Left renal cortex interstitium (tissue), 4 donors: ENCODE measurements at regions not wholly inside any gene's neighbourhood (a gene's known extent, or its start where the extent isn't known, plus 50 kb on each side); places are given as distances from the start of the nearest gene placed in this dataset.
"Not testable (repeated sequence)": the region's sequence is repeated elsewhere in the genome, so short reads cannot be mapped to it uniquely, and the experiment has no call there.

Experiments
- DNase-seq, 4 donors: peaks; one replicate each; pipeline ENCODE4 v3.0.0-alpha.2; 2013; ENCODE audit warnings: low read depth in 4 of 4, low spot score in 2 of 4, missing footprints in 1 of 4

DNA sequence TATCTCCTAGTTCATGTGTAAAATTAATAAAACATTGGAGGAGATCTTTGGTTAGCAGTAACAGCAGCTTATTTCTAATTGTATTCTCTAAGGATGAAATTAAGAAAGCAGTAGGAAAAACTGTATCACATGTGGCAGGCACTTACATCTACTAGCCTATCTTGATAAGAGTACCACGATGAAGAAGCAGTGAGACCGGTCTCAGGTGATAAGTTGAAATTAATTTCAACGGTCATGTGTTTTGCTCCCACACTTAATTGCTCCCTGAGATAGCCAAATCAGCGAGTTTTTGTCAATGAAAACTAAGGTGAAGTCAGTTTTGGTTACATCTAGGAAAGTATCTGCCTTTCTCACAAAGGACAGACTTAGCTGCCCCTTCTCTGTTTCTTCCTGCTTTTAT is 115.8 kb upstream of the WIPF3 start:
- not testable (repeated sequence) for DNase-seq

DNA sequence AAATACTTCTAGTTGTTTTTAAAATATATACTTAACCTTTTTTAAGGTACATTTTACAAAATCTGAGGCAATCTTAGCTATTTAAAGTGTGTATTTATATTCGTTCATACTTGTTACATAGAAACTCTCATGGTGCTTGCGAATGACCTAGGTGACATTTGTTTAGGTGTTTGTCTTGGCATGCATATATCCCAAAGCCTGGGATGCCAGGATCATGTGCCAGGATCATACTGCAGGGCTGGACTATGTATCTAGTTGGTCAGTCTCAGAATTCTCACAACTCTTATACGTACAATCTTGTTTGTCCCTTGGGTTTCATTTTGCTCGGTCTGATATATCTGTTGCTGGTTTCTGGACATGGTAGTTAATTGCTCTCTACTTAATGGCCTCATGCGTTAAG is 109.9 kb upstream of the WIPF3 start:
- DNase-seq, result not testable (repeated sequence)

DNA sequence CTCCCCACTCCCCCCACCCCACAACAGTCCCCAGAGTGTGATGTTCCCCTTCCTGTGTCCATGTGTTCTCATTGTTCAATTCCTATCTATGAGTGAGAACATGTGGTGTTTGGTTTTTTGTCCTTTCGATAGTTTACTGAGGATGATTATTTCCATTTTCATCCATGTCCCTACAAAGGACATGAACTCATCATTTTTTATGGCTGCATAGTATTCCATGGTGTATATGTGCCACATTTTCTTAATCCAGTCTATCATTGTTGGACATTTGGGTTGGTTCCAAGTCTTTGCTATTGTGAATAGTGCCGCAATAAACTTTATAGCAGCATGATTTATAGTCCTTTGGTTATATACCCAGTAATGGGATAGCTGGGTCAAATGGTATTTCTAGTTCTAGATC is 106.6 kb upstream of the WIPF3 start:
- not testable (repeated sequence) for DNase-seq

DNA sequence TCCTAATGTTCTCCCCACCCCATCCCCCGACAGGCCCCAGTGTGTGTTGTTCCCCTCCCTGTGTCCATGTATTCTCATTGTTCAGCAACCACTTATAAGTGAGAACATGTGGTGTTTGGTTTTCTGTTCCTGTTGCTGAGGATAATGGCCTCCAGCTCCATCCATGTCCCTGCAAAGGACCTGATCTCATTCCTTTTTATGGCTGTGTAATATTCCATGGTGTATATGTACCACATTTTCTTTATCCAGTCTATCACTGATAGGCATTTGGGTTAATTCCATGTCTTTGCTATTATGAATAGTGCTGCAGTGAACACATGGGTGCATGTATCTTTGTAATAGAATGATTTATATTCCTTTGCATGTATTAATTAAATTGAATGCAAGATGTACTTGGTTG is 104.8 kb upstream of the WIPF3 start:
- not testable (repeated sequence) for DNase-seq

DNA sequence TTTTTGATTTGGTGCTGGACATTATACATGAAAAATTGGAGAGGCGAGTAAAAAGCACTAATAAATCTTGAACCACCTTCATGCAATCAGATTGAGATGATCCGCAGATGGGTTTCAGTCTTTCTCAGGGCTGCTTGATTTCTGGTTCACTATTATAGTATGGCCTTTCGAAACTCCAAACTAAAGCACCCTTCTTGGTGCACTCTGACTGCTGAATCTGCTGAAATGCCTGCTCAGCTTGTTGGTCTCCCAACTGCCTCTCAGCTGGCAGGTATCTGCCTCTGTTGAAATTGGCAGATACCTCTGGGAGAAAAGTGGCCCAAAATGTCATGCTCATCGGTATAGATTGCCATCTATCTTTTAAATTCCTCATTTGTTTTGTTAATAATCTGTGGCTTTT is 102.5 kb upstream of the WIPF3 start:
- DNase-seq, result not testable (repeated sequence)

DNA sequence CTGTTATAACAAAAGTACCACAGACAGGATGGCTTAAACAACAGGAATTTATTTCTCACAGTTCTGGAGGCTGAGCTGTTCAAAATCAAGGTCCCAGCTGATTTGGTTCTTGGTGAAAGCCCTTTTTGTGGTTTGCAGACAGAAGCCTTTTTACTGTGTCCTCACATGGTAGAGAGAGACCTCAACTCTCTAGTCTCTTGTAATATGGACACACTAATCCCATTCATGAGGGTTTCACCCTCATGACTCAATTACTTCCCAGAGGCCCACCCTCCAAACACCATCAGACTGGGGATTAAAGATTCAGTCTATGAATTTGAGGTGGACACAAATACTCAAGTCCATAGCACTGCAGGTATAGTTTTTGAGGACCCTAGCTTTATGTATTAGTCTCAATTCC is 97.3 kb upstream of the WIPF3 start:
- not testable (repeated sequence) for DNase-seq

DNA sequence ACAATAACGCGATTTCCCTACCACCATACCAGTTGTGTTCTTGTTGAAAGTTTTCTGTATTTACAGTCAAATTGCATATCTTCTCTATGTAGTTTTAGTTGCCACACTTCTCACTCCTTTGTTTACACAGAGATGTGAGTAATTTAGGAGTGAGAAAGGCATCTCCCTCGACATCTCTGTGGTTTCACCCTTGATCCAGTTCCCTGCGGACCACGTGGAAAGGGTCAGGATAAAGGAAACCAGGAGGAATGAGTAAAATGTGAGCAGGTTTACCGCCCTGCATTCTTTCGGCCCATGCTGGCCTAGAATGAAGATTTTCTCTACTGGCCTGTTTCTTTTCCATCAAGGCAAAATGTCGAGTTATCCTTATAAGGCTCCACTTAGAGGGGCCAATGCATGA is 83.2 kb upstream of the WIPF3 start:
- DNase-seq, result not testable (repeated sequence)

DNA sequence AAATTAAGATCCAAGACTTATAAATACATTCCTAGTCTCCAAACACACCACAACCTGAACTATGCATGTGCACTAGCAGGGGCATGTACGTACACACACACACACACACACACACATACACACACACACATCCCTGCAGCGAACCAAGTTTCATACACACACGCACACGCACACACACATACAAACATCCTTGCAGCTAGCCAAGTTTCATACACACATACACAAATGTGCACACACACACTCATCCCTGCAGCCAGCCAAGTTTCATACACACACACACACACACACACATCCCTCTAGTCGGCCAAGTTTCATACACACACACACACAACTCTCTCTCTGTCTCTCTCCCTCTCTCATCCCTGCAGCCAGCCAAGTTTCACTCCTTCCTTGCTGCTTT is 82.7 kb upstream of the WIPF3 start:
- no peak for DNase-seq

DNA sequence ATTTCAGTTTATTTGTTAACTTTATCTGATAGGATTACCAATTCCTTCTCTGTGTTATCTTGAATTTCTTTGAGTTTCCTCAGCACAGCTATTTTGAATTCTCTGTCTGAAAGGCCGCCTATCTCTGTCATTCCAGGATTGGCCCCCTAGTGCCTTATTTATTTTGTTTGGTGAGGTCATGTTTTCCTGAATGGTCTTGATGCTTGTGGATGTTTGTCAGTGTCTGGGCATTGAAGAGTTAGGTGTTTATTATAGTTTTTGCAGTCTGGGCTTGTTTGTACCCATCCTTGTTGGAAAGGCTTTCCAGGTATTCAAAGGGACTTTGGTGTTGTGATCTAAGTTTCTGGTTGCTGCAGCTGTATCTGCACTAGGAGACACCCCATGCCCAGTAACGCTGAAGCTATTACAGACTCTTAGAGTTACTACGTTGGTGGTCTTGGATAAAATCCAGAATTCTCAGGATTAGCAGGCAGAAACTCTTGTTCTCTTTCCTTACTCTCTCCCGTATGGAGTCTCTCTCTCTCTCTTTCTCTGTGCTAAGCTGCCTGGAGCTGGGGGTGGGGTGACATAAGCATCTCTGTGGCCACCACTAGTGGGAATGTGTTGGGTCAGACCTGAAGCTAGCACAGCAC is 76.7 kb upstream of the WIPF3 start:
- DNase-seq, result not testable (repeated sequence)

DNA sequence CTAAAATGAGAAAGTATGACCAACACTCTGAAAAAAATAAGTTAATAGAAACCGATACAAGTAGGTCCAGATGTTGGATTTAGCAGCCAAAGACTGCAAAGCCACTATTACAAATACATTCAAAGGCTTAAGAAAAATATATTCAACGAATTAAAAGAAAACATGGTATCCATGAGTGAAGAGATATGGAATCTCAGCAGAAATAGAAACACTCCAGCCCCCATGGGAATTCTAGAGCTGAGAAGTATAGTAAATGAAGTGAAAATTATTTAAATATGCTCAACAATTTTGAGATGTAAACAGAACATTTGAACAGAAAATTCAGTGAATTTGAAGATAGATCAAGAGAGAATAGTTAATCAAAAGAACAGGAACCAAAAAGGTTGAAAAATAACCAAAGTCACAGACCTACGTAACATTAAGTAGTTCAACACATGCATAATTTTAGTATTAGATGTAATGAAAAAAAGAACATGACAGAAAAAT is 72.0 kb upstream of the WIPF3 start:
- no peak for DNase-seq

DNA sequence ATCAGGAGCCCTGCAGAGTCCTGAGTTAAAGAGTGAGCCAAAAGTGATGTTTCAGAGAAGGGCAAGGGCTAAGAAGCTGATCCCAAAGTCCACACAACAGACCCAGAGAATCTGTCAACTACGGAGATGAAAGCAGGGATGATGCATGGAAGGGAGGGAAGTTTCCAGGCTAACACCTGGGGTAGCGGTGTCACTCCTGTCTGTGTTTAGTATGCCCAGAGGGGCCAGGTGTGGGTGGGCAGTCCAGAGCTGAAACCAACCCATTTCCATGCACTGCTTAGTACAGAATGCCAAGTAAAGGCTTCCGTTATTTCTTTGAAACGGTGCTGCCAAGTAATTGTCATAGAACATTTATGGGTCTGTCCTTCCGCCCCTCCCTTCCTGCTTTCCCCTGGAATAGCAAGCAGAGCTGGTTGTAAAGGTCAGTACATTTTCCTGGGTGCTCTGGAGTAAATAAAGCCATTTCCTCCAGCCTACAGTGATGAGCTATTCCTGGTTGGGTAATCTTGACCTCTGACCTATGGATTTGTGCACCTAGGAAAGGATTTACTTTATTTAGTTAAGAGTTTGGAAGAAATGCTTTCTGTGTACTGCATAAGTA is 58.6 kb upstream of the WIPF3 start:
- not testable (repeated sequence) for DNase-seq

DNA sequence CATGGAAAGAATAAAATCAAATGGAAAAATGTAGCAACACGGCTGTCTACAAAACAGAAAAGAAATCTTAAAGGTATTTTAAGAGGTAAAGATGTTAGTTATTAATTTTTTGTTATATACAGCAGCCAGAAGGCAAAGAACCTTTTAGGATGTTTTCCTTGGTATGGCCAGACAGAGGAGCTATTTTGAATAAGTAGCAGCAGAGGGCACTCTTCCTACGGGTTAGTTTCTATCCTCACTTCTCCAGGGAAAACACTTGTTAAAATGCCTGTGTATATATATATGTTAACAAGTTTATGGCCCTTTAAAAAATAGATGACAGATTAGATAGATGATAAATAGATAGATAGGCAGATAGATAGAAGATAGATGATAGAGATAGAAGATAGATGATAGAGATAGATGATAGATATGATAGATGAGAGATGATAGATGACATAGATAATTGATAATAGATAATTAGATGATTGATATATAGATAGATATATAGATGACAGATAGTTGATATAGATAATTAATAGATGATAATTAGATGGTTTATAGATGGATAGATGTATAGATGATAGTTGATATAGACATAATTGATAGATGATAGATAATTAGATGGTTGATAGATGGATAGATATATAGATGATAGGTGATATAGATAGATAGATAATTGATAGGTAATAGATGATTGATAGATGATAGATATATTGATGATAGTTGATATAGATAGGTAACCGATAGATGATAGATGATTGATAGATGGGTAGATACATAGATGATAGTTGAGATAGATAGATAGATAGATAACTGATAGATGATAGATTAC is 57.8 kb upstream of the WIPF3 start:
- DNase-seq, result peak in 1 of 4 donors; percentile 25

DNA sequence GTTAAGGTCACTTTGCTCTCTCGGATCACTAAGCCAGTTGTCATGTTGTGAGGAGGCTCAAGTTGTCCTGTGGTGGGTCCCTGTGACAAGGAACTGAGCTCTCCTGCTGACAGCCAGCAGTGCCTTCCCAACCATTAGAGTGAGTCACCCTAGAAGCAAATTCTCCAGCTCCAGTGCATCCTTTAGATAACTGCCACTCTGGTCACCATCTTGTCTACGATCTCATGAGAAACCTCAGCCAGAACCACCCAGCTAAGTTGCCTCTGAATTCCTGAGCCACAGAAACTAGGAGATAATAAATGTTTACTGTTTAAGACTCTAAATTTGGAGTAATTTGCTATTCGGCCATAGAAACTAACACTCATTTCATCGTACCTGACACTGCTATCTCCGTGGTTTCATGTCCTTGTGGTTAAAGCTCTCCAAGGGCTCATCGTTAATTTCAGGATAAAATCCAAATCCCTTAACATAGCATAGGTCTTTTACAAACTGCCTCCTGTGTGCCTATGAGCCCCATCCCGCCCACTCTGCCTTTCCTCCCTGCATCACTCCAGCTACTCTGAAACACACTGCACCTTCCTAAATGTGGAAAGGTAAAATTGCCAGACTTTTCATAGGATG is 56.5 kb upstream of the WIPF3 start:
- no peak for DNase-seq

DNA sequence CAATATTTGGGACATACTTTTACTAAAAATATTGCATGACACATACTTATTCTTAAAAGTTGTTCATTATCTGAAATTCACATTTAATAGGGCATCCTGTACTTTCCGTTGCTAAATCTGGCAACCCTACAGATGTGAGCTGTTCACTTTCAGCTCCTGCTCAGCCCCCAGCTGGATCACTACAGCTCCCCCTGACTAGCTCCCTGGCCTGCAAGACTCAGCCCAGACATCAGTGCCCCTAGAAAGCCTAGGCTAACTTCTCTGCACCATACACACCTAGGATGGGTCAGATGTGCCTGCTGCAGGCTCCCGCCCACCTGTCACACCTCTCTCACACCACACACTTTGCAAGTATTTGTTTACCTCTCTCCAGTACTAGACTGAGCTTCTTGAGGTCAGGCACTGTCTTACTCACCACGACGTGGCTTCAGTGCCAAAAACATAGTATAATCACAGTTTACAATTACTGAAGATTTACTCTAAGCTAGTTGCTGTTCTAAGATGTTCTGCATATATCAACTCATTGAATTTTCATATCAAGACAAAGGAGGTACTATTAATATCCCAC is 55.9 kb upstream of the WIPF3 start:
- not testable (repeated sequence) for DNase-seq

DNA sequence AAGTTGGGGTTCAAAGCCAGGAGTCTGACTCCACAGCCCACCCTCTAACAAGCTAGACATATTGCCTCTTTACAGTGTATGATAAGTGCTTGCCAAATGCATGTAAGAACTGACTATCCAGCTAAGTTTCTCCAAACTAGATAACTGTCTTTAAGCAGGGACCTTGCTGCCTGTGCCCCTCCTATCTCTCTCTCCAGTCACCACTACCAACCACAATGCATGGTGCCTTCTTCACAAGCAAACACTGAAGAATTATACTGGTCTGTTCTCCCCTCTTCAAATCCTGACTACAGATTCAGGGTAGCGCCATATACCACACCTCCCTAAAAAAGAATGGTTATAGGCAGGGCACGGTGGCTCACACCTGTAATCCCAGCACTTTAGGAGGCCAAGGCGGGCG is 55.3 kb upstream of the WIPF3 start:
- not testable (repeated sequence) for DNase-seq

DNA sequence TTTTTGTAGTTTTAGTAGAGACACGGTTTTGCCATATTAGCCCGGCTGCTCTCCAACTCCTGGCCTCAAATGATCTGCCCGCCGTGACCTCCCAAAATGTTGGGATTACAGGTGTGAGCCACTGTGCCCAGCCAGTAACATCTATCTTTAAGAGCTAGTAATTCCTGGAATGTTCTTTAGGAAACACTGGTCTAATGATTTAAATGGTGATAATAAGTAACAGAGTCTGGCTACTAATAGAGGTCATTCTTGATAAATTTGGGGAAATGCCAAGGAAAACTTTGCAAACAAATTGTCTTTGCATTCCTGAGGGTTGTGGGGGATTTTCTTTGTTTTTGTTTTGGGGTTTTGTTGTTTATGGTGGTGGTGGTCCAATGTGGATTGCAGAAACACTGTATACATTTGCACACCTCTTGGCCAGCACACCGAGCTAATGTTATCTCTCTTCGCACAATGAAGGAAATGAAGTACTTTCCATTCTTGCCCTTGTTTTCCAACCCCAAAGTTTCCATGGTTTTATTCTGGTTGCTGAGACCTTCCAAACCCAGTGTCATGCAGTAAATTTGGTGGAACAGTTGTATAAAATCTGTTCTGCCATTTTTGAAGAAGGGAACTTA is 51.3 kb upstream of the WIPF3 start:
- no peak for DNase-seq
